T-cell (primary cell): ENCODE measurements at regions not wholly inside any gene's neighbourhood (a gene's known extent, or its start where the extent isn't known, plus 50 kb on each side); places are given as distances from the start of the nearest gene placed in this dataset.
"Not testable (repeated sequence)": the region's sequence is repeated elsewhere in the genome, so short reads cannot be mapped to it uniquely, and the experiment has no call there.

ENCODE experiments used
- ATAC-seq, 4 experiments: fragments of 200-7000 bp in 3 of 4; fragments of 150-1000 bp in 1 of 4; cut with Tn5 transposase; replicated peaks in 1 of 4; 1 replicate in 3 of 4; 2 replicates in 1 of 4; pipeline ENCODE4 v1.10.0; 2021; ENCODE audit warnings: moderate library complexity in 3 of 4, mild to moderate bottlenecking in 2 of 4, moderate number of reproducible peaks in 1 of 4
- CTCF ChIA-PET, 2 donors: fragments of 300-600 bp; sonication (Branson Sonifier 250); formaldehyde crosslinking; loops; one replicate each; lab custom pipeline; 2022; ENCODE audit warnings: antibody characterized with exemption in 2 of 2; lab: Charles Lee
- POLR2A ChIA-PET, 2 donors: fragments of 300-600 bp; sonication (Branson Sonifier 250); formaldehyde crosslinking; loops; one replicate each; lab custom pipeline; 2022; ENCODE audit warnings: antibody characterized with exemption in 2 of 2; lab: Charles Lee
- DNase-seq, 35 experiments: peaks; one replicate each; pipeline versions ENCODE4 v3.0.0 to v3.0.0-alpha.2; 2013 to 2023
- H3K27ac ChIP-seq: one replicate; pipeline ENCODE4 v1.5.1; 2013; ENCODE audit warnings: low read length
- H3K27me3 ChIP-seq, 2 experiments: replicated peaks in 1 of 2; 1 replicate in 1 of 2; 2 replicates in 1 of 2; pipeline versions ENCODE4 v1.6.1 to v1.7.0; 2013; ENCODE audit warnings: low read length in 1 of 2, mixed read lengths in 1 of 2; ENCODE audit not compliant: control insufficient read depth in 2 of 2, insufficient read depth in 2 of 2; ENCODE audit errors: extremely low read depth in 1 of 2
- H3K36me3 ChIP-seq, 2 donors: 1 replicate in 1 of 2; 2 replicates in 1 of 2; pipeline versions ENCODE4 v1.6.1 to v1.7.0; 2013; ENCODE audit warnings: low read length in 1 of 2; ENCODE audit not compliant: control insufficient read depth in 2 of 2, insufficient read depth in 1 of 2; ENCODE audit errors: extremely low read depth in 1 of 2
- H3K4me1 ChIP-seq, 2 experiments: 1 replicate in 1 of 2; 2 replicates in 1 of 2; pipeline versions ENCODE4 v1.6.1 to v1.7.0; 2013; ENCODE audit warnings: low read length in 2 of 2, mixed read lengths in 1 of 2; ENCODE audit not compliant: insufficient read depth in 2 of 2, control insufficient read depth in 1 of 2; ENCODE audit errors: extremely low read depth in 1 of 2
- H3K4me3 ChIP-seq, 2 donors: 1 replicate in 1 of 2; 2 replicates in 1 of 2; pipeline versions ENCODE4 v1.5.1 to v1.7.0; 2013; ENCODE audit warnings: mild to moderate bottlenecking in 2 of 2, low read length in 1 of 2, moderate library complexity in 1 of 2; ENCODE audit not compliant: control insufficient read depth in 1 of 2; ENCODE audit errors: extremely low read depth in 1 of 2
- H3K9me3 ChIP-seq: 2 replicates; pipeline ENCODE4 v1.7.0; 2013
- H3K27ac Mint-ChIP-seq, 2 donors: one replicate each; pipeline ENCODE4 v1.8.0; 2020 to 2021; ENCODE audit warnings: mild to moderate bottlenecking in 2 of 2, mixed read lengths in 2 of 2
- H3K27me3 Mint-ChIP-seq, 2 donors: one replicate each; pipeline ENCODE4 v1.8.0; 2021 to 2022; ENCODE audit warnings: mixed read lengths in 2 of 2
- H3K36me3 Mint-ChIP-seq: one replicate; pipeline ENCODE4 v1.8.0; 2021; ENCODE audit warnings: mixed read lengths
- H3K4me1 Mint-ChIP-seq, 3 donors: one replicate each; pipeline ENCODE4 v1.8.0; 2020 to 2022; ENCODE audit warnings: mixed read lengths in 3 of 3, mild to moderate bottlenecking in 1 of 3
- H3K4me3 Mint-ChIP-seq, 3 donors: one replicate each; pipeline ENCODE4 v1.8.0; 2020 to 2022; ENCODE audit warnings: mild to moderate bottlenecking in 3 of 3, mixed read lengths in 3 of 3, moderate library complexity in 3 of 3
- H3K9me3 Mint-ChIP-seq, 3 donors: one replicate each; pipeline ENCODE4 v1.8.0; 2020 to 2022; ENCODE audit warnings: mixed read lengths in 3 of 3
- WGBS: methylation state at CpG from one replicate; pipeline ENCODE4 v1.1.5; 2013; ENCODE audit warnings: missing lambda C conversion rate; ENCODE audit not compliant: insufficient coverage; 5-methylcytosine and 5-hydroxymethylcytosine counted together

GRCh38 chr5:92019376-92019990 lies 636.4 kb upstream of the ARRDC3 start:
- POLR2A ChIA-PET: no interaction called here
- Histone ChIP-seq H3K9me3 (no peaks in the 10 kb centered on the region), H3K27me3 (no peaks in the 10 kb centered on the region), H3K36me3 (no peaks in the 10 kb centered on the region), H3K4me3 (no peak overlapping the region), H3K27ac (no peak overlapping the region), H3K4me1 (no peaks in the 10 kb centered on the region)
- Mint-ChIP-seq H3K9me3 (peaks cover 0 to 8% (median 6%) of the 10 kb centered on the region in 3 donors), H3K27ac (no peak overlapping the region), H3K4me3 (no peak overlapping the region), H3K4me1 (no peaks in the 10 kb centered on the region), H3K27me3 (no peaks in the 10 kb centered on the region), H3K36me3 (no peaks in the 10 kb centered on the region)
- no peak for DNase-seq
- CTCF ChIA-PET: interaction anchor here in 1 of 2 donors (0.6 kb wide), 1 partner anchor 70 kb away, joined by 7 read pairs; no protein-coding TSS in a partner anchor
- WGBS: no CpG with 5 or more reads among the region's 2 CpGs
- ATAC-seq: no peak

DNA sequence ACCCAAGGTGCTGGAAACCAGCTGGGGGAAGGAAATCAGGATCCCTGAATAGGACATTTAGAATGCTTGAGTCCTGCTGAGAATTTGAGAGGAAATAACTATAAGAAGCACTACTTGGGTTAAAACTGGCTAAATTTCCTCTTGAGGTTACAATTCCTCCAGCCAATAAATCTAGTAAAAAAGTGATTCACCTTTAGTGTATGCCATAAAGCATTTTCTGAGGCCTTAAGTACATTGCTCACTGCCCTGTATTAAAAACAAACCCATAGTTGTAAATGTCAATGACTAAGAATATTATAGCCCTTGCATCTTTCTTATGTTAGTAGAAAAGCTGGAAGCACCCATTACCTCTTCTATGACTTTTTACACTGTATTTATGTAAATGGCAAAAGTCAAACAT lies 634.7 kb upstream of the ARRDC3 start:
- DNase-seq: no peak
- no peak overlapping the region for H3K27ac ChIP-seq
- H3K9me3 ChIP-seq: no peaks in the 10 kb centered on the region
- H3K36me3 Mint-ChIP-seq: no peaks in the 10 kb centered on the region
- no peak for ATAC-seq
- no peaks in the 10 kb centered on the region for H3K27me3 Mint-ChIP-seq
- H3K27ac Mint-ChIP-seq: no peak overlapping the region
- H3K27me3 ChIP-seq: no peaks in the 10 kb centered on the region
- no peak overlapping the region for H3K4me3 Mint-ChIP-seq
- H3K4me3 ChIP-seq: no peak overlapping the region
- H3K4me1 ChIP-seq: no peaks in the 10 kb centered on the region
- peaks cover 0 to 8% (median 6%) of the 10 kb centered on the region in 3 donors for H3K9me3 Mint-ChIP-seq
- no peaks in the 10 kb centered on the region for H3K36me3 ChIP-seq
- ChIA-PET CTCF (no interaction called here), POLR2A (no interaction called here)
- H3K4me1 Mint-ChIP-seq: no peaks in the 10 kb centered on the region

GRCh38 chr5:92011845-92012244 lies 628.7 kb upstream of the ARRDC3 start:
- H3K27ac ChIP-seq, POLR2A ChIA-PET, H3K9me3 ChIP-seq, H3K4me3 ChIP-seq, H3K4me3 Mint-ChIP-seq, H3K27ac Mint-ChIP-seq, H3K4me1 ChIP-seq, CTCF ChIA-PET, H3K4me1 Mint-ChIP-seq, DNase-seq, H3K36me3 Mint-ChIP-seq, H3K36me3 ChIP-seq, H3K27me3 ChIP-seq, ATAC-seq, H3K27me3 Mint-ChIP-seq: not testable (repeated sequence)
- no CpG with 5 or more reads among the region's 1 CpG for WGBS
- H3K9me3 Mint-ChIP-seq: peaks cover 7 to 23% (median 10%) of the 10 kb centered on the region in 3 donors

- ChIA-PET POLR2A (no interaction called here), CTCF (no interaction called here)
- no CpG with 5 or more reads among the region's 5 CpGs for WGBS
- Histone ChIP-seq H3K4me3 (no peak overlapping the region), H3K27ac (no peak overlapping the region), H3K27me3 (no peaks in the 10 kb centered on the region), H3K4me1 (no peaks in the 10 kb centered on the region), H3K36me3 (no peaks in the 10 kb centered on the region), H3K9me3 (no peaks in the 10 kb centered on the region)
- H3K27ac Mint-ChIP-seq: no peak overlapping the region
- ATAC-seq (no peak), DNase-seq (no peak)
- H3K27me3 Mint-ChIP-seq: no peaks in the 10 kb centered on the region
- no peak overlapping the region for H3K4me3 Mint-ChIP-seq
- no peaks in the 10 kb centered on the region for H3K36me3 Mint-ChIP-seq
- no peaks in the 10 kb centered on the region for H3K4me1 Mint-ChIP-seq
- H3K9me3 Mint-ChIP-seq: peaks cover 0 to 6% (median 0%) of the 10 kb centered on the region in 3 donors
These were observed 620.7 kb upstream of the ARRDC3 start for GRCh38 chr5:92003806-92004205.

- POLR2A ChIA-PET: no interaction called here
- no peak for DNase-seq
- Mint-ChIP-seq H3K27me3 (no peaks in the 10 kb centered on the region), H3K27ac (no peak overlapping the region), H3K9me3 (peaks cover 0 to 2% (median 0%) of the 10 kb centered on the region in 3 donors), H3K4me1 (no peaks in the 10 kb centered on the region), H3K4me3 (no peak overlapping the region), H3K36me3 (no peaks in the 10 kb centered on the region)
- Histone ChIP-seq H3K4me3 (no peak overlapping the region), H3K27ac (no peak overlapping the region), H3K9me3 (no peaks in the 10 kb centered on the region), H3K27me3 (no peaks in the 10 kb centered on the region), H3K36me3 (no peaks in the 10 kb centered on the region), H3K4me1 (no peaks in the 10 kb centered on the region)
- ATAC-seq: no peak
- 100% methylated on average over 1 of the region's 4 CpGs for WGBS
- CTCF ChIA-PET: no interaction called here
These were observed 619.7 kb upstream of the ARRDC3 start for GRCh38 chr5:92002721-92003274.

- H3K4me1 Mint-ChIP-seq: no peaks in the 10 kb centered on the region
- no peaks in the 10 kb centered on the region for H3K27me3 ChIP-seq
- H3K4me1 ChIP-seq: no peaks in the 10 kb centered on the region
- H3K4me3 ChIP-seq: no peak overlapping the region
- ChIA-PET POLR2A (no interaction called here), CTCF (no interaction called here)
- no peaks in the 10 kb centered on the region for H3K9me3 ChIP-seq
- no peaks in the 10 kb centered on the region for H3K36me3 ChIP-seq
- no peak for ATAC-seq
- H3K36me3 Mint-ChIP-seq: no peaks in the 10 kb centered on the region
- H3K27me3 Mint-ChIP-seq: no peaks in the 10 kb centered on the region
- 33% methylated on average over 2 of the region's 3 CpGs for WGBS
- DNase-seq: no peak
- H3K27ac Mint-ChIP-seq: no peak overlapping the region
- H3K4me3 Mint-ChIP-seq: no peak overlapping the region
- H3K9me3 Mint-ChIP-seq: peaks cover 0 to 1% (median 0%) of the 10 kb centered on the region in 3 donors
- no peak overlapping the region for H3K27ac ChIP-seq
These were observed 615.7 kb upstream of the ARRDC3 start for GRCh38 chr5:91998774-91999173.
